Activated CD4-positive, alpha-beta memory T cell treated with anti-CD3 and anti-CD28 coated beads, Interleukin-2, amount 10 ng/mL, durations not matched to agents 7 days and 5 days (primary cell): ENCODE measurements at regions not wholly inside any gene's neighbourhood (a gene's known extent, or its start where the extent isn't known, plus 50 kb on each side); places are given as distances from the start of the nearest gene placed in this dataset.
A peak's percentile ranks its signal among the peaks of the same experiment; 100 is the strongest.
"Not testable (repeated sequence)": the region's sequence is repeated elsewhere in the genome, so short reads cannot be mapped to it uniquely, and the experiment has no call there.

ENCODE experiments used
- CTCF ChIA-PET: fragments of 350-600 bp; sonication (Branson Sonifier 250); formaldehyde crosslinking; loops from one replicate; lab custom pipeline; 2021; ENCODE audit warnings: antibody characterized with exemption, inconsistent platforms; lab: Charles Lee
- POLR2A ChIA-PET: fragments of 350-600 bp; sonication (Branson Sonifier 250); formaldehyde crosslinking; loops from one replicate; lab custom pipeline; 2021; ENCODE audit warnings: antibody characterized with exemption; lab: Charles Lee
- DNase-seq: peaks from one replicate; pipeline ENCODE4 v3.0.0-alpha.2; 2020
- H3K27ac Mint-ChIP-seq: one replicate; pipeline ENCODE4 v1.8.0; 2021; ENCODE audit warnings: mild to moderate bottlenecking, mixed read lengths
- H3K27me3 Mint-ChIP-seq: one replicate; pipeline ENCODE4 v1.8.0; 2021; ENCODE audit warnings: mixed read lengths
- H3K36me3 Mint-ChIP-seq: one replicate; pipeline ENCODE4 v1.8.0; 2021; ENCODE audit warnings: low read depth, mixed read lengths
- H3K4me1 Mint-ChIP-seq: one replicate; pipeline ENCODE4 v1.8.0; 2021; ENCODE audit warnings: mixed read lengths
- H3K4me3 Mint-ChIP-seq: one replicate; pipeline ENCODE4 v1.8.0; 2021; ENCODE audit warnings: mild to moderate bottlenecking, mixed read lengths
- H3K9me3 Mint-ChIP-seq: one replicate; pipeline ENCODE4 v1.8.0; 2021; ENCODE audit warnings: mixed read lengths

GRCh38 chr2:207333599-207334300, 168.0 kb upstream of the KLF7 start:
- no peaks in the 10 kb centered on the region for H3K9me3 Mint-ChIP-seq
- H3K4me1 Mint-ChIP-seq: peaks cover 89% of the 10 kb centered on the region
- no peaks in the 10 kb centered on the region for H3K27me3 Mint-ChIP-seq
- POLR2A ChIA-PET: interaction anchor here (0.8 to 8.6 kb wide), 6 partner anchors 11 to 260 kb away, joined by 3 to 110 read pairs (median 4); partner anchors contain the start of genes CREB1 and KLF7
- no peaks in the 10 kb centered on the region for H3K36me3 Mint-ChIP-seq
- no peak for DNase-seq
- CTCF ChIA-PET: no interaction called here
- peak overlapping the region; percentile 68 for H3K4me3 Mint-ChIP-seq
- H3K27ac Mint-ChIP-seq: peak overlapping the region; percentile 87

GRCh38 chr2:207334301-207334623, 168.5 kb upstream of the KLF7 start:
- Mint-ChIP-seq H3K9me3 (no peaks in the 10 kb centered on the region), H3K4me3 (peak overlapping the region; percentile 68), H3K27ac (peak overlapping the region; percentile 87), H3K36me3 (no peaks in the 10 kb centered on the region), H3K27me3 (no peaks in the 10 kb centered on the region), H3K4me1 (peaks cover 84% of the 10 kb centered on the region)
- POLR2A ChIA-PET: interaction anchor here (0.5 to 8.6 kb wide), 7 partner anchors 12 to 260 kb away, joined by 3 to 110 read pairs (median 4); partner anchors contain the start of genes CREB1 and KLF7
- DNase-seq: no peak
- CTCF ChIA-PET: no interaction called here

- Mint-ChIP-seq H3K36me3 (no peaks in the 10 kb centered on the region), H3K4me3 (peak overlapping the region; percentile 68), H3K27ac (peak overlapping the region; percentile 87), H3K9me3 (no peaks in the 10 kb centered on the region), H3K4me1 (peaks cover 79% of the 10 kb centered on the region), H3K27me3 (no peaks in the 10 kb centered on the region)
- ChIA-PET POLR2A (interaction anchor here (0.5 to 8.6 kb wide), 8 partner anchors 12 to 261 kb away, joined by 3 to 110 read pairs (median 4); partner anchors contain the start of genes CREB1 and KLF7), CTCF (no interaction called here)
- DNase-seq: peak; percentile 45
Measured at GRCh38 chr2:207334624-207335371, 169.1 kb upstream of the KLF7 start.

- CTCF ChIA-PET: interaction anchor here (1.2 to 1.6 kb wide), 3 partner anchors 8 to 194 kb away, joined by 3 to 4 read pairs (median 3); partner anchors contain the start of gene KLF7
- DNase-seq: peak; percentile 28
- Mint-ChIP-seq H3K27me3 (no peaks in the 10 kb centered on the region), H3K9me3 (no peaks in the 10 kb centered on the region), H3K36me3 (no peaks in the 10 kb centered on the region), H3K27ac (peak overlapping the region; percentile 82), H3K4me1 (peaks cover 55% of the 10 kb centered on the region), H3K4me3 (peak overlapping the region; percentile 56)
- POLR2A ChIA-PET: interaction anchor here (1.0 to 8.6 kb wide), 6 partner anchors 8 to 374 kb away, joined by 3 to 110 read pairs (median 10); partner anchors contain the start of genes CCNYL1, CREB1 and KLF7
Measured at GRCh38 chr2:207337234-207338219, 171.8 kb upstream of the KLF7 start.

GRCh38 chr2:207338220-207338607, 172.5 kb upstream of the KLF7 start:
- peaks cover 48% of the 10 kb centered on the region for H3K4me1 Mint-ChIP-seq
- ChIA-PET CTCF (interaction anchor here (1.2 to 1.6 kb wide), 3 partner anchors 8 to 195 kb away, joined by 3 to 4 read pairs (median 3); partner anchors contain the start of gene KLF7), POLR2A (interaction anchor here (0.9 to 8.6 kb wide), 5 partner anchors 8 to 195 kb away, joined by 3 to 110 read pairs (median 13); partner anchors contain the start of genes CREB1 and KLF7)
- no peaks in the 10 kb centered on the region for H3K36me3 Mint-ChIP-seq
- peak overlapping the region; percentile 82 for H3K27ac Mint-ChIP-seq
- no peaks in the 10 kb centered on the region for H3K27me3 Mint-ChIP-seq
- DNase-seq: no peak
- no peaks in the 10 kb centered on the region for H3K9me3 Mint-ChIP-seq
- H3K4me3 Mint-ChIP-seq: no peak overlapping the region

GRCh38 chr2:207338610-207339009, 172.9 kb upstream of the KLF7 start:
- H3K36me3 Mint-ChIP-seq: no peaks in the 10 kb centered on the region
- CTCF ChIA-PET: interaction anchor here (1.0 to 1.6 kb wide), 3 partner anchors 9 to 195 kb away, joined by 3 to 4 read pairs (median 3); no protein-coding TSS in a partner anchor
- POLR2A ChIA-PET: interaction anchor here (0.9 to 8.6 kb wide), 5 partner anchors 9 to 196 kb away, joined by 3 to 110 read pairs (median 13); partner anchors contain the start of genes CREB1 and KLF7
- H3K27ac Mint-ChIP-seq: no peak overlapping the region
- H3K27me3 Mint-ChIP-seq: no peaks in the 10 kb centered on the region
- no peak overlapping the region for H3K4me3 Mint-ChIP-seq
- DNase-seq: no peak
- H3K4me1 Mint-ChIP-seq: peaks cover 44% of the 10 kb centered on the region
- no peaks in the 10 kb centered on the region for H3K9me3 Mint-ChIP-seq

- Mint-ChIP-seq H3K27ac (no peak overlapping the region), H3K36me3 (peaks cover 10% of the 10 kb centered on the region), H3K4me1 (peaks cover 21% of the 10 kb centered on the region), H3K4me3 (no peak overlapping the region), H3K9me3 (peaks cover 11% of the 10 kb centered on the region), H3K27me3 (no peaks in the 10 kb centered on the region)
- no peak for DNase-seq
- ChIA-PET POLR2A (interaction anchor here (1.3 kb wide), 1 partner anchor 176 kb away, joined by 3 read pairs; no protein-coding TSS in a partner anchor), CTCF (interaction anchor here (1.5 kb wide), 1 partner anchor 8 kb away, joined by 3 read pairs; no protein-coding TSS in a partner anchor)
Measured at GRCh38 chr2:207341112-207341750, 175.5 kb upstream of the KLF7 start.

GRCh38 chr2:207341804-207342203, 176.1 kb upstream of the KLF7 start:
- H3K27me3 Mint-ChIP-seq: no peaks in the 10 kb centered on the region
- ChIA-PET CTCF (no interaction called here), POLR2A (interaction anchor here (1.3 kb wide), 1 partner anchor 177 kb away, joined by 3 read pairs; no protein-coding TSS in a partner anchor)
- no peak overlapping the region for H3K4me3 Mint-ChIP-seq
- H3K36me3 Mint-ChIP-seq: peaks cover 14% of the 10 kb centered on the region
- H3K27ac Mint-ChIP-seq: no peak overlapping the region
- peaks cover 15% of the 10 kb centered on the region for H3K9me3 Mint-ChIP-seq
- H3K4me1 Mint-ChIP-seq: peaks cover 19% of the 10 kb centered on the region
- no peak for DNase-seq

- CTCF ChIA-PET: interaction anchor here (0.7 to 1.3 kb wide), 2 partner anchors 8 to 545 kb away, joined by 3 to 5 read pairs; no protein-coding TSS in a partner anchor
- H3K4me3 Mint-ChIP-seq, H3K4me1 Mint-ChIP-seq, POLR2A ChIA-PET, H3K27me3 Mint-ChIP-seq, H3K27ac Mint-ChIP-seq, DNase-seq: not testable (repeated sequence)
- Mint-ChIP-seq H3K36me3 (peaks cover 29% of the 10 kb centered on the region), H3K9me3 (peaks cover 29% of the 10 kb centered on the region)
Measured at GRCh38 chr2:207344596-207345394, 179.0 kb upstream of the KLF7 start.

- peaks cover 24% of the 10 kb centered on the region for H3K36me3 Mint-ChIP-seq
- CTCF ChIA-PET: no interaction called here
- DNase-seq: no peak
- H3K9me3 Mint-ChIP-seq: peaks cover 20% of the 10 kb centered on the region
- no peaks in the 10 kb centered on the region for H3K27me3 Mint-ChIP-seq
- H3K4me3 Mint-ChIP-seq: no peak overlapping the region
- no peak overlapping the region for H3K27ac Mint-ChIP-seq
- H3K4me1 Mint-ChIP-seq: peaks cover 11% of the 10 kb centered on the region
- POLR2A ChIA-PET: no interaction called here
Measured at GRCh38 chr2:207351171-207351570, 178.6 kb upstream of the CREB1 start.
